Lower lobe of right lung (tissue), 2 donors: ENCODE measurements at regions not wholly inside any gene's neighbourhood (a gene's known extent, or its start where the extent isn't known, plus 50 kb on each side); places are given as distances from the start of the nearest gene placed in this dataset.
"Not testable (repeated sequence)": the region's sequence is repeated elsewhere in the genome, so short reads cannot be mapped to it uniquely, and the experiment has no call there.

Experiments used
- ATAC-seq, 2 donors: fragments of 200-7000 bp; cut with Tn5 transposase; one replicate each; pipeline ENCODE4 v1.9.1; 2020 to 2022; ENCODE audit warnings: mild to moderate bottlenecking in 2 of 2, moderate library complexity in 2 of 2
- DNase-seq: peaks from one replicate; pipeline ENCODE4 v3.0.0-alpha.2; 2020
- H3K27ac ChIP-seq: fragments of 200-600 bp; one replicate; pipeline ENCODE4 v1.8.0; 2022
- H3K27me3 ChIP-seq: fragments of 200-600 bp; one replicate; pipeline ENCODE4 v1.8.0; 2022; ENCODE audit warnings: low read depth
- H3K36me3 ChIP-seq: fragments of 200-600 bp; one replicate; pipeline ENCODE4 v1.8.0; 2022; ENCODE audit warnings: mild to moderate bottlenecking
- H3K4me1 ChIP-seq: fragments of 200-600 bp; one replicate; pipeline ENCODE4 v1.8.0; 2022
- H3K4me3 ChIP-seq: fragments of 200-600 bp; one replicate; pipeline ENCODE4 v1.8.0; 2022; ENCODE audit warnings: mild to moderate bottlenecking
- H3K9me3 ChIP-seq: fragments of 200-600 bp; one replicate; pipeline ENCODE4 v1.8.0; 2022
- CTCF ChIP-seq: fragments of 200-600 bp; IDR thresholded peaks from one replicate; pipeline ENCODE4 v1.8.0; 2022; ENCODE audit warnings: antibody characterized with exemption, mild to moderate bottlenecking
- intact Hi-C: fragments of 100-400 bp; cut with DNase I; formaldehyde crosslinking; loops from one replicate; pipeline ENCODE4 v1.11.0; 2022
- donor health status: DM: no; HTN: yes; CAD: no; lungs with severe emphysema.

GRCh38 chr2:49755777-49756176 lies 601.5 kb upstream of the FSHR start:
- Histone ChIP-seq H3K9me3 (no peaks in the 10 kb centered on the region), H3K4me1 (no peaks in the 10 kb centered on the region), H3K27ac (no peak overlapping the region), H3K27me3 (no peaks in the 10 kb centered on the region), H3K4me3 (no peak overlapping the region), H3K36me3 (no peaks in the 10 kb centered on the region)
- intact Hi-C loops, result no loop called here
- no peak for ATAC-seq
- no peak for TF ChIP-seq CTCF
- no peak for DNase-seq

DNA sequence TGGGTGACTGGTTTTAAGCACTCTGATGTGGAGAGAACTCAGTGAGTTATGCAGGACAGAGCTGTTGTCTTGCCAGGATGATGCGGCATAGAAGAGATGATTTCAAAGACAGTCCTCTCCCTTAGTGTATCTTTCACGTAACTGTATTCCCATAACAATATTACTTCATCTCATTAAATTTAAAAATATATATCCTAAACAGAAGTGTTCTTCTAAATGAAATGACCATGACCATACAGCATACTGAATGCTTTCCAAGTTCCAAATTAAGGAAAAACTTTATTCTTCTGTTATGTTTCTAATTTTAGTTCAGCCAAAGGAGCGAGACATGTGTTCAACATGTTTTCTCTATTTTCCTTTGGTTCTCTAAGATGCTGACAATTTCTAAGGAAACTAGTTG lies 600.1 kb upstream of the FSHR start:
- intact Hi-C loops, result no loop called here
- Histone ChIP-seq H3K9me3 (no peaks in the 10 kb centered on the region), H3K4me3 (no peak overlapping the region), H3K27ac (no peak overlapping the region), H3K27me3 (no peaks in the 10 kb centered on the region), H3K4me1 (no peaks in the 10 kb centered on the region), H3K36me3 (no peaks in the 10 kb centered on the region)
- ATAC-seq (no peak), DNase-seq (no peak)
- no peak for TF ChIP-seq CTCF

DNA sequence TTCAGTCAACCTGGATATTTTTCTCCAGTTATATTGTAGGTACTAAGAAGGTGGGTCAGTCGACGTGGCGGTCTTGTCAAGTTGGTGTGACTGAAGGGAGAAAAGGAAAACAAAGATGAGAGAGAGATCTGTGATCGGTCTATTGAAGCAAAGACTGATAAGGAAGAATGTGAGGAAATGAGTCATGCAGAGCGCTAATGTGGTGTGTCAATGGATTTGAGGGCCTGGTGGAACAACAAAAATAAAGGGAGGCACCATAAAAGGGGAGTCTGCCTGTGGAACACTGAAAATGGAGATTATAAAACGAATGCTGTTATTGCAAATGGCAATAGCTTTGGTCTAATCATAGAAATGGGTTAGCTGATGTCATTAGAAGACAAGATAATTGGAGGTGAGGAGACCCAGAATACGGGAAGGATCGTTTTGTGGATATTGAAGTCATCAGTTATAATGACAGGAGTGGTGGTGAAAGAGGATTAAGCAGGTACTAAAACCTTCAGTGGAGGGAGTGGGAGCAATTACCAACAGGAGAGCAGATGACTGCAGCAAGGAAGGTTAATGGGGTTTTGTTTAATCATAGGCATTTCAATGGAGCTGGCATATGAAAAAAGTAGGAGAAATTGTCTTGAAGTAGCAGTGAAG lies 599.1 kb upstream of the FSHR start:
- intact Hi-C loops, result no loop called here

DNA sequence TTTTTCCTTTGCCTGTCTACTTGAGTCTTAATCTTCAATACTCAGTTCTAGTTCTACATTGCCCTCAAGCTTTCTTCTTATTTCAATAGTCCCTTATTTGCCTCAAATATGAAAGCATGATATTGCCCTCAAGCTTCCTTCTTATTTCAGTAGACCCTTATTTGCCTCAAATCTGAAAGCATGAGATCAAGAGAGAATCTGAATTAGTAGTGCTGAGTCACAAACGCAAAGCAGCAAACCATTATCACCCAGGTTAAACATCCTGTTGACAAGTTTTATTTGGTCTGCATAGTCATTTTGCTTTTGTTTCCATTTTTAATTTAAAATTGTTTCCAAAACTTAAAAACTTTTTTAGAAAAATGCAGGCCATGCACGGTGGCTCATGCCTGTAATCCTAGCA lies 583.3 kb upstream of the FSHR start:
- no peaks in the 10 kb centered on the region for H3K27me3 ChIP-seq
- TF ChIP-seq CTCF, result no peak
- no peak overlapping the region for H3K4me3 ChIP-seq
- H3K4me1 ChIP-seq, result no peaks in the 10 kb centered on the region
- ATAC-seq (no peak), DNase-seq (no peak)
- intact Hi-C loops, result no loop called here
- H3K9me3 ChIP-seq, result no peaks in the 10 kb centered on the region
- H3K36me3 ChIP-seq, result no peaks in the 10 kb centered on the region
- no peak overlapping the region for H3K27ac ChIP-seq

More for the DNA sequence above, 599.1 kb upstream of the FSHR start:
- Histone ChIP-seq H3K27ac (no peak overlapping the region), H3K4me1 (no peaks in the 10 kb centered on the region), H3K36me3 (no peaks in the 10 kb centered on the region), H3K27me3 (no peaks in the 10 kb centered on the region), H3K4me3 (no peak overlapping the region), H3K9me3 (no peaks in the 10 kb centered on the region)
- TF ChIP-seq CTCF, result no peak
- ATAC-seq, result no peak
- no peak for DNase-seq

DNA sequence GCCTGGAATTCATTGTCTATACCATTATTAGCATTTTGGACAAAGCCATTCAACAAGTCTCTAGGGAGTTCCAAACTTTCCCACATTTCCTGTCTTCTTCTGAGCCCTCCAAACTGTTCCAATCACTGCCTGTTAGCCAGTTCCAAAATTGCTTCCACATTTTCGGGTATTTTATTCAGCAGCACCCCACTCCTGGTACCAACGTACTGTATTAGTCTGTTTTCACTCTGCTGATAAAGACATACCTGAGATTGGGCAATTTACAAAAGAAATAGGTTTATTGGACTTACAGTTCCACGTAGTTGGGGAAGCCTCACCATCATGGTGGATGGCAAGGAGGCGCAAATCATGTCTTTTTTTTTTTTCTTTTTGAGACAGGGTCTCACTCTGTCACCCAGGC lies 578.6 kb upstream of the FSHR start:
- DNase-seq, H3K4me3 ChIP-seq, H3K36me3 ChIP-seq, H3K4me1 ChIP-seq, H3K27me3 ChIP-seq, H3K27ac ChIP-seq, ATAC-seq, H3K9me3 ChIP-seq, intact Hi-C loops: not testable (repeated sequence)

DNA sequence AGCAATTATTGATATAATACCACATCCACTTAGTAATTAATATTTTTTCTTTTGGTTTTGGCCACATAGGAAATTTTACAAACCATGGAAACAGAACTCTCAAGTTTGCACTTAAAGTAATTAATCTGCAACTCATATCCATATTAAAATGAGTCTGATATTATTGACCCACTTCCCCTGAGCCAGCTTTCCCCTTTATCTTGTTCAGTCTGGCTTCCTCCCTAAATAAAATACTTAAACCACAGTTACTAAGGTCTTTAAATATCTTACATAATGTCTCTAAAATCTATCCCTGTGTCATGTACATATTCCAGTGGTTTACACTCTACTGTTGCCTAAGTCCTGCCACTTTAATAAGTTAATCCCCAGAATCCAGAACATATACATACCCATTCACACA lies 564.9 kb upstream of the FSHR start:
- no peaks in the 10 kb centered on the region for H3K9me3 ChIP-seq
- no peaks in the 10 kb centered on the region for H3K27me3 ChIP-seq
- no peaks in the 10 kb centered on the region for H3K36me3 ChIP-seq
- intact Hi-C loops, result no loop called here
- ATAC-seq (no peak), DNase-seq (no peak)
- H3K27ac ChIP-seq, result no peak overlapping the region
- no peak for TF ChIP-seq CTCF
- H3K4me1 ChIP-seq, result no peaks in the 10 kb centered on the region
- H3K4me3 ChIP-seq, result no peak overlapping the region
